GM23338 (cell line): ENCODE measurements at regions not wholly inside any gene's neighbourhood (a gene's known extent, or its start where the extent isn't known, plus 50 kb on each side); places are given as distances from the start of the nearest gene placed in this dataset.

ENCODE experiments used
- ATAC-seq: fragments of 200-7000 bp; cut with Tn5 transposase; 3 replicates; pipeline ENCODE4 v1.9.1; 2020
- DNase-seq: peaks from one replicate; pipeline ENCODE4 v3.0.0-alpha.2; 2015; ENCODE audit warnings: low spot score
- H2AFZ ChIP-seq: fragments of 200-600 bp; sonication (generic); 2 replicates; pipeline ENCODE4 v1.8.0; 2016; ENCODE audit warnings: antibody characterized with exemption, mild to moderate bottlenecking, moderate library complexity
- H3F3A ChIP-seq: fragments of 200-600 bp; sonication (generic); replicated peaks from 2 replicates; pipeline ENCODE4 v1.8.0; 2017; ENCODE audit warnings: antibody characterized with exemption, mixed run types, low read depth
- H3K27ac ChIP-seq: fragments of 200-600 bp; sonication (generic); 2 replicates; pipeline ENCODE4 v1.6.1; 2016; ENCODE audit warnings: low read depth
- H3K27me3 ChIP-seq: fragments of 200-600 bp; sonication (generic); 2 replicates; pipeline ENCODE4 v1.8.0; 2016; ENCODE audit warnings: mild to moderate bottlenecking, mixed run types, moderate library complexity; ENCODE audit not compliant: insufficient read depth
- H3K36me3 ChIP-seq: fragments of 200-600 bp; sonication (generic); 2 replicates; pipeline ENCODE4 v1.8.0; 2016; ENCODE audit warnings: mild to moderate bottlenecking; ENCODE audit not compliant: insufficient read depth
- H3K4me1 ChIP-seq: fragments of 200-600 bp; sonication (generic); 2 replicates; pipeline ENCODE4 v1.8.0; 2016; ENCODE audit warnings: mild to moderate bottlenecking, moderate library complexity; ENCODE audit not compliant: insufficient read depth
- H3K4me2 ChIP-seq: fragments of 200-600 bp; sonication (generic); 2 replicates; pipeline ENCODE4 v1.7.1; 2017; ENCODE audit warnings: mixed run types
- H3K4me3 ChIP-seq: fragments of 200-600 bp; sonication (generic); 2 replicates; pipeline ENCODE4 v1.6.1; 2016; ENCODE audit warnings: mixed run types
- H3K79me2 ChIP-seq: fragments of 200-600 bp; sonication (generic); replicated peaks from 2 replicates; pipeline ENCODE4 v1.8.0; 2017; ENCODE audit warnings: mild to moderate bottlenecking; ENCODE audit not compliant: insufficient read depth
- H3K9me2 ChIP-seq: fragments of 200-600 bp; sonication (generic); 2 replicates; pipeline ENCODE4 v1.8.0; 2017; ENCODE audit not compliant: insufficient read depth
- H4K20me1 ChIP-seq: fragments of 200-600 bp; sonication (generic); replicated peaks from 2 replicates; pipeline ENCODE4 v1.8.0; 2017; ENCODE audit warnings: mild to moderate bottlenecking; ENCODE audit not compliant: insufficient read depth
- H3K27ac Mint-ChIP-seq: 2 replicates; pipeline ENCODE4 v1.8.0; 2020; ENCODE audit warnings: inconsistent platforms, mild to moderate bottlenecking, moderate library complexity, mixed read lengths
- H3K27me3 Mint-ChIP-seq: 3 replicates; pipeline ENCODE4 v1.8.0; 2022; ENCODE audit warnings: low read depth, mild to moderate bottlenecking, moderate library complexity, mixed read lengths, inconsistent platforms; ENCODE audit not compliant: insufficient read depth, poor library complexity
- H3K36me3 Mint-ChIP-seq: 3 replicates; pipeline ENCODE4 v1.8.0; 2021; ENCODE audit warnings: low read depth, mild to moderate bottlenecking, inconsistent platforms, moderate library complexity, mixed read lengths
- H3K4me1 Mint-ChIP-seq: 3 replicates; pipeline ENCODE4 v1.8.0; 2020; ENCODE audit warnings: mild to moderate bottlenecking, inconsistent platforms, mixed read lengths
- H3K4me3 Mint-ChIP-seq: 3 replicates; pipeline ENCODE4 v1.8.0; 2021; ENCODE audit warnings: moderate library complexity, mild to moderate bottlenecking, inconsistent platforms, mixed read lengths
- H3K9me3 Mint-ChIP-seq: 3 replicates; pipeline ENCODE4 v1.8.0; 2020; ENCODE audit warnings: moderate library complexity, mild to moderate bottlenecking, inconsistent platforms, mixed read lengths
- CREB1 ChIP-seq: fragments of 250-450 bp; sonication (Bioruptor Pico); IDR thresholded peaks from 2 replicates; pipeline ENCODE4 v1.5.0; 2020; ENCODE audit warnings: low read depth, mild to moderate bottlenecking, moderate library complexity
- EZH2 ChIP-seq: fragments of 200-600 bp; sonication (generic); IDR thresholded peaks from one replicate; pipeline ENCODE4 v1.8.0; 2017; ENCODE audit warnings: antibody characterized with exemption, mild to moderate bottlenecking, low read depth; ENCODE audit not compliant: unreplicated experiment
- EZH2phosphoT487 ChIP-seq: fragments of 200-600 bp; sonication (generic); IDR thresholded peaks from one replicate; pipeline ENCODE4 v1.8.1; 2018; ENCODE audit warnings: antibody characterized with exemption; ENCODE audit not compliant: unreplicated experiment
- JUNB ChIP-seq: IDR thresholded peaks from one replicate; pipeline ENCODE4 v1.6.1; 2016; ENCODE audit warnings: antibody characterized with exemption; ENCODE audit not compliant: unreplicated experiment
- NANOG ChIP-seq: IDR thresholded peaks from 2 replicates; pipeline ENCODE4 v1.6.1; 2016; ENCODE audit warnings: antibody characterized with exemption, borderline replicate concordance
- POLR2AphosphoS5 ChIP-seq: IDR thresholded peaks from 2 replicates; pipeline ENCODE4 v1.6.1; 2016; ENCODE audit warnings: antibody characterized with exemption, low read depth
- STAT1 ChIP-seq: IDR thresholded peaks from one replicate; pipeline ENCODE4 v1.6.1; 2016; ENCODE audit warnings: antibody characterized with exemption; ENCODE audit not compliant: unreplicated experiment
- ZNF114 ChIP-seq: fragments of 250-450 bp; sonication (Bioruptor Pico); IDR thresholded peaks from 2 replicates; pipeline ENCODE4 v1.5.0; 2020; ENCODE audit warnings: mild to moderate bottlenecking, moderate library complexity
- ZNF331 ChIP-seq: fragments of 250-450 bp; sonication (Bioruptor Pico); IDR thresholded peaks from 2 replicates; pipeline ENCODE4 v1.5.0; 2020; ENCODE audit warnings: low read depth, mild to moderate bottlenecking, moderate library complexity
- TF ChIP-seq, protein P1 (sequence below): IDR thresholded peaks from 2 replicates; pipeline ENCODE4 v1.6.1; 2016; ENCODE audit warnings: antibody characterized with exemption
- TF ChIP-seq, protein P2 (sequence below): fragments of 250-450 bp; sonication (Bioruptor Pico); IDR thresholded peaks from 2 replicates; pipeline ENCODE4 v1.5.0; 2020; ENCODE audit warnings: mild to moderate bottlenecking, moderate library complexity
- TF ChIP-seq, protein P3 (sequence below): IDR thresholded peaks from one replicate; pipeline ENCODE4 v1.6.1; 2018; ENCODE audit warnings: antibody characterized with exemption; ENCODE audit not compliant: unreplicated experiment
- TF ChIP-seq, protein P4 (sequence below), 2 experiments: fragments of 200-600 bp in 1 of 2; sonication (generic) in 1 of 2; conservative IDR thresholded peaks; 2 replicates each; pipeline versions ENCODE4 v1.5.1 to v1.6.1; 2016 to 2017; ENCODE audit warnings: antibody characterized with exemption in 2 of 2, low read depth in 2 of 2, mild to moderate bottlenecking in 2 of 2, moderate library complexity in 1 of 2

DNA sequence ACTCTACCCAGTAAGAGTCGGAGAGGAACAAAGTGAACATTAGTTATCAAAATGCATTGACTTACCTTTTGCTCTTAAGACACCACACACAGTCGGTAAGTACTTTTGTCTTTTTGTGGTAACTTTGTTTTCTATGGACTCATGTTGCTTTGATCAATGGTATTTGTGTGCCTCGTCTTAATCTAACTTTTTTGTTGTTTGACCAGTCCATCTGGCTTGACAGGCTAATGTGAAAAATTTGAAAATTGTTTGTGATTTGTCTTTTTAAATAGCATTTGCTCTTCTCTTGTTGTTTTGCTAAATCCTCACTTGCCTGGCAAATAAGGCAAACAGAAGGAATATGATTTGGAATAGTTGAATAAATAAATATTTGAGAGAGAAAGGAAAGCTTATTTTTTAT lies 71.4 kb upstream of the CHD1 start:
- Mint-ChIP-seq H3K9me3 (no peaks in the 10 kb centered on the region), H3K36me3 (no peaks in the 10 kb centered on the region), H3K27ac (no peak overlapping the region; the same call in 1 of the 2 replicates), H3K4me1 (peaks cover 5% of the 10 kb centered on the region), H3K27me3 (no peaks in the 10 kb centered on the region), H3K4me3 (no peak overlapping the region)
- Histone ChIP-seq H3F3A (no peaks in the 10 kb centered on the region), H3K4me3 (no peak overlapping the region), H3K9me2 (no peaks in the 10 kb centered on the region), H3K4me1 (no peaks in the 10 kb centered on the region), H3K4me2 (no peak overlapping the region), H3K79me2 (no peaks in the 10 kb centered on the region), H4K20me1 (no peaks in the 10 kb centered on the region), H2AFZ (no peak overlapping the region), H3K27ac (no peak overlapping the region), H3K36me3 (no peaks in the 10 kb centered on the region), H3K27me3 (no peaks in the 10 kb centered on the region)
- ATAC-seq (no peak), DNase-seq (no peak)
- TF ChIP-seq EZH2phosphoT487 (no peak), CREB1 (CRISPR knock-in tag) (no peak), EZH2 (no peak), ZNF331 (CRISPR knock-in tag) (no peak), NANOG (no peak), ZNF114 (CRISPR knock-in tag) (no peak), JUNB (no peak), STAT1 (no peak), POLR2AphosphoS5 (no peak)
- TF ChIP-seq, protein P1, sequence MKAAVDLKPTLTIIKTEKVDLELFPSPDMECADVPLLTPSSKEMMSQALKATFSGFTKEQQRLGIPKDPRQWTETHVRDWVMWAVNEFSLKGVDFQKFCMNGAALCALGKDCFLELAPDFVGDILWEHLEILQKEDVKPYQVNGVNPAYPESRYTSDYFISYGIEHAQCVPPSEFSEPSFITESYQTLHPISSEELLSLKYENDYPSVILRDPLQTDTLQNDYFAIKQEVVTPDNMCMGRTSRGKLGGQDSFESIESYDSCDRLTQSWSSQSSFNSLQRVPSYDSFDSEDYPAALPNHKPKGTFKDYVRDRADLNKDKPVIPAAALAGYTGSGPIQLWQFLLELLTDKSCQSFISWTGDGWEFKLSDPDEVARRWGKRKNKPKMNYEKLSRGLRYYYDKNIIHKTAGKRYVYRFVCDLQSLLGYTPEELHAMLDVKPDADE, result no peak
- TF ChIP-seq, protein P2, sequence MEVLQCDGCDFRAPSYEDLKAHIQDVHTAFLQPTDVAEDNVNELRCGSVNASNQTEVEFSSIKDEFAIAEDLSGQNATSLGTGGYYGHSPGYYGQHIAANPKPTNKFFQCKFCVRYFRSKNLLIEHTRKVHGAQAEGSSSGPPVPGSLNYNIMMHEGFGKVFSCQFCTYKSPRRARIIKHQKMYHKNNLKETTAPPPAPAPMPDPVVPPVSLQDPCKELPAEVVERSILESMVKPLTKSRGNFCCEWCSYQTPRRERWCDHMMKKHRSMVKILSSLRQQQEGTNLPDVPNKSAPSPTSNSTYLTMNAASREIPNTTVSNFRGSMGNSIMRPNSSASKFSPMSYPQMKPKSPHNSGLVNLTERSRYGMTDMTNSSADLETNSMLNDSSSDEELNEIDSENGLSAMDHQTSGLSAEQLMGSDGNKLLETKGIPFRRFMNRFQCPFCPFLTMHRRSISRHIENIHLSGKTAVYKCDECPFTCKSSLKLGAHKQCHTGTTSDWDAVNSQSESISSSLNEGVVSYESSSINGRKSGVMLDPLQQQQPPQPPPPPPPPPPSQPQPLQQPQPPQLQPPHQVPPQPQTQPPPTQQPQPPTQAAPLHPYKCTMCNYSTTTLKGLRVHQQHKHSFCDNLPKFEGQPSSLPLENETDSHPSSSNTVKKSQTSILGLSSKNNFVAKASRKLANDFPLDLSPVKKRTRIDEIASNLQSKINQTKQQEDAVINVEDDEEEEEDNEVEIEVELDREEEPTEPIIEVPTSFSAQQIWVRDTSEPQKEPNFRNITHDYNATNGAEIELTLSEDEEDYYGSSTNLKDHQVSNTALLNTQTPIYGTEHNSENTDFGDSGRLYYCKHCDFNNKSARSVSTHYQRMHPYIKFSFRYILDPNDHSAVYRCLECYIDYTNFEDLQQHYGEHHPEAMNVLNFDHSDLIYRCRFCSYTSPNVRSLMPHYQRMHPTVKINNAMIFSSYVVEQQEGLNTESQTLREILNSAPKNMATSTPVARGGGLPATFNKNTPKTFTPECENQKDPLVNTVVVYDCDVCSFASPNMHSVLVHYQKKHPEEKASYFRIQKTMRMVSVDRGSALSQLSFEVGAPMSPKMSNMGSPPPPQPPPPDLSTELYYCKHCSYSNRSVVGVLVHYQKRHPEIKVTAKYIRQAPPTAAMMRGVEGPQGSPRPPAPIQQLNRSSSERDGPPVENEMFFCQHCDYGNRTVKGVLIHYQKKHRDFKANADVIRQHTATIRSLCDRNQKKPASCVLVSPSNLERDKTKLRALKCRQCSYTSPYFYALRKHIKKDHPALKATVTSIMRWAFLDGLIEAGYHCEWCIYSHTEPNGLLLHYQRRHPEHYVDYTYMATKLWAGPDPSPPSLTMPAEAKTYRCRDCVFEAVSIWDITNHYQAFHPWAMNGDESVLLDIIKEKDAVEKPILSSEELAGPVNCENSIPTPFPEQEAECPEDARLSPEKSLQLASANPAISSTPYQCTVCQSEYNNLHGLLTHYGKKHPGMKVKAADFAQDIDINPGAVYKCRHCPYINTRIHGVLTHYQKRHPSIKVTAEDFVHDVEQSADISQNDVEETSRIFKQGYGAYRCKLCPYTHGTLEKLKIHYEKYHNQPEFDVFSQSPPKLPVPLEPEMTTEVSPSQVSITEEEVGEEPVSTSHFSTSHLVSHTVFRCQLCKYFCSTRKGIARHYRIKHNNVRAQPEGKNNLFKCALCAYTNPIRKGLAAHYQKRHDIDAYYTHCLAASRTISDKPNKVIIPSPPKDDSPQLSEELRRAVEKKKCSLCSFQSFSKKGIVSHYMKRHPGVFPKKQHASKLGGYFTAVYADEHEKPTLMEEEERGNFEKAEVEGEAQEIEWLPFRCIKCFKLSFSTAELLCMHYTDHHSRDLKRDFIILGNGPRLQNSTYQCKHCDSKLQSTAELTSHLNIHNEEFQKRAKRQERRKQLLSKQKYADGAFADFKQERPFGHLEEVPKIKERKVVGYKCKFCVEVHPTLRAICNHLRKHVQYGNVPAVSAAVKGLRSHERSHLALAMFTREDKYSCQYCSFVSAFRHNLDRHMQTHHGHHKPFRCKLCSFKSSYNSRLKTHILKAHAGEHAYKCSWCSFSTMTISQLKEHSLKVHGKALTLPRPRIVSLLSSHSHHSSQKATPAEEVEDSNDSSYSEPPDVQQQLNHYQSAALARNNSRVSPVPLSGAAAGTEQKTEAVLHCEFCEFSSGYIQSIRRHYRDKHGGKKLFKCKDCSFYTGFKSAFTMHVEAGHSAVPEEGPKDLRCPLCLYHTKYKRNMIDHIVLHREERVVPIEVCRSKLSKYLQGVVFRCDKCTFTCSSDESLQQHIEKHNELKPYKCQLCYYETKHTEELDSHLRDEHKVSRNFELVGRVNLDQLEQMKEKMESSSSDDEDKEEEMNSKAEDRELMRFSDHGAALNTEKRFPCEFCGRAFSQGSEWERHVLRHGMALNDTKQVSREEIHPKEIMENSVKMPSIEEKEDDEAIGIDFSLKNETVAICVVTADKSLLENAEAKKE, result no peak
- TF ChIP-seq, protein P3, sequence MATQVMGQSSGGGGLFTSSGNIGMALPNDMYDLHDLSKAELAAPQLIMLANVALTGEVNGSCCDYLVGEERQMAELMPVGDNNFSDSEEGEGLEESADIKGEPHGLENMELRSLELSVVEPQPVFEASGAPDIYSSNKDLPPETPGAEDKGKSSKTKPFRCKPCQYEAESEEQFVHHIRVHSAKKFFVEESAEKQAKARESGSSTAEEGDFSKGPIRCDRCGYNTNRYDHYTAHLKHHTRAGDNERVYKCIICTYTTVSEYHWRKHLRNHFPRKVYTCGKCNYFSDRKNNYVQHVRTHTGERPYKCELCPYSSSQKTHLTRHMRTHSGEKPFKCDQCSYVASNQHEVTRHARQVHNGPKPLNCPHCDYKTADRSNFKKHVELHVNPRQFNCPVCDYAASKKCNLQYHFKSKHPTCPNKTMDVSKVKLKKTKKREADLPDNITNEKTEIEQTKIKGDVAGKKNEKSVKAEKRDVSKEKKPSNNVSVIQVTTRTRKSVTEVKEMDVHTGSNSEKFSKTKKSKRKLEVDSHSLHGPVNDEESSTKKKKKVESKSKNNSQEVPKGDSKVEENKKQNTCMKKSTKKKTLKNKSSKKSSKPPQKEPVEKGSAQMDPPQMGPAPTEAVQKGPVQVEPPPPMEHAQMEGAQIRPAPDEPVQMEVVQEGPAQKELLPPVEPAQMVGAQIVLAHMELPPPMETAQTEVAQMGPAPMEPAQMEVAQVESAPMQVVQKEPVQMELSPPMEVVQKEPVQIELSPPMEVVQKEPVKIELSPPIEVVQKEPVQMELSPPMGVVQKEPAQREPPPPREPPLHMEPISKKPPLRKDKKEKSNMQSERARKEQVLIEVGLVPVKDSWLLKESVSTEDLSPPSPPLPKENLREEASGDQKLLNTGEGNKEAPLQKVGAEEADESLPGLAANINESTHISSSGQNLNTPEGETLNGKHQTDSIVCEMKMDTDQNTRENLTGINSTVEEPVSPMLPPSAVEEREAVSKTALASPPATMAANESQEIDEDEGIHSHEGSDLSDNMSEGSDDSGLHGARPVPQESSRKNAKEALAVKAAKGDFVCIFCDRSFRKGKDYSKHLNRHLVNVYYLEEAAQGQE, result no peak
- TF ChIP-seq, protein P4, sequence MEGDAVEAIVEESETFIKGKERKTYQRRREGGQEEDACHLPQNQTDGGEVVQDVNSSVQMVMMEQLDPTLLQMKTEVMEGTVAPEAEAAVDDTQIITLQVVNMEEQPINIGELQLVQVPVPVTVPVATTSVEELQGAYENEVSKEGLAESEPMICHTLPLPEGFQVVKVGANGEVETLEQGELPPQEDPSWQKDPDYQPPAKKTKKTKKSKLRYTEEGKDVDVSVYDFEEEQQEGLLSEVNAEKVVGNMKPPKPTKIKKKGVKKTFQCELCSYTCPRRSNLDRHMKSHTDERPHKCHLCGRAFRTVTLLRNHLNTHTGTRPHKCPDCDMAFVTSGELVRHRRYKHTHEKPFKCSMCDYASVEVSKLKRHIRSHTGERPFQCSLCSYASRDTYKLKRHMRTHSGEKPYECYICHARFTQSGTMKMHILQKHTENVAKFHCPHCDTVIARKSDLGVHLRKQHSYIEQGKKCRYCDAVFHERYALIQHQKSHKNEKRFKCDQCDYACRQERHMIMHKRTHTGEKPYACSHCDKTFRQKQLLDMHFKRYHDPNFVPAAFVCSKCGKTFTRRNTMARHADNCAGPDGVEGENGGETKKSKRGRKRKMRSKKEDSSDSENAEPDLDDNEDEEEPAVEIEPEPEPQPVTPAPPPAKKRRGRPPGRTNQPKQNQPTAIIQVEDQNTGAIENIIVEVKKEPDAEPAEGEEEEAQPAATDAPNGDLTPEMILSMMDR (conservative IDR thresholded peaks at IDR 0.05; ENCODE audit: low read depth in 2 of 2), result no peak
